ENCODE measurements at regions not wholly inside any gene's neighbourhood (a gene's known extent, or its start where the extent isn't known, plus 50 kb on each side); places are given as distances from the start of the nearest gene placed in this dataset.

GRCh38 chr6:19472850-19473249 lies 364.3 kb upstream of the ID4 start:
- no peaks in the 10 kb centered on the region for H4K20me1 ChIP-seq (ENCODE audit: insufficient read depth)
- H3K79me2 ChIP-seq (ENCODE audit: insufficient read depth, low read length), result no peaks in the 10 kb centered on the region
- intact Hi-C loops (cut with micrococcal nuclease), result loop anchor here (5.0 to 10.0 kb wide), 2 partner anchors 379 to 582 kb away; no protein-coding TSS in a partner anchor
- no peaks in the 10 kb centered on the region for H3K36me3 ChIP-seq (ENCODE audit: control insufficient read depth in 1 of 2, insufficient read depth in 2 of 2, low read length in 2 of 2)
- H3K4me2 ChIP-seq (ENCODE audit: low read length), result no peak overlapping the region
- POLR2A ChIA-PET, result interaction anchor here (0.6 kb wide), 1 partner anchor 16 kb away, joined by 4 read pairs; no protein-coding TSS in a partner anchor
- H3K27me3 ChIP-seq (ENCODE audit: insufficient read depth, low read length), result no peaks in the 10 kb centered on the region
- no peak overlapping the region for H3K9ac ChIP-seq (ENCODE audit: low read length)
- H3K27ac ChIP-seq (ENCODE audit: low read depth, low read length), result no peak overlapping the region
- DNase-seq (ENCODE audit: low read depth, low spot score) (no peak), ATAC-seq (peak; percentile 77; the same call in 1 of the 2 replicates)
- no TSS peak for BruUV-seq (replicated peaks)
- CTCF ChIA-PET, result no interaction called here
- H2AFZ ChIP-seq (ENCODE audit: low read depth, low read length, poor library complexity, severe bottlenecking), result peak overlapping the region; percentile 55
- peaks cover 7 to 9% of the 10 kb centered on the region in 2 experiments; a peak in 3 of 4 replicates for H3K4me1 ChIP-seq (ENCODE audit: control insufficient read depth in 1 of 2, insufficient read depth in 2 of 2, low read length in 2 of 2)
- RAD21 ChIA-PET (ENCODE audit: low non-redundant PET in 1 of 2, low total read pairs in 2 of 2, uncharacterized antibody in 2 of 2, unreplicated experiment in 2 of 2), result interaction anchor here in 1 of 2 experiments (0.6 kb wide), 1 partner anchor 56 kb away, joined by 3 read pairs; no protein-coding TSS in a partner anchor
- no peak overlapping the region for H3K4me3 ChIP-seq (replicated peaks in 1 of 2; ENCODE audit: low read depth in 1 of 2, low read length in 2 of 2)
- no peaks in the 10 kb centered on the region for H3K9me3 ChIP-seq (ENCODE audit: control insufficient read depth in 1 of 2, insufficient read depth in 1 of 2, low read depth in 1 of 2, low read length in 2 of 2)
- H3K9me2 ChIP-seq (ENCODE audit: insufficient read depth), result no peaks in the 10 kb centered on the region
- TF ChIP-seq JUND (IDR thresholded peaks at IDR 0.05), result no peak
- no peak for TF ChIP-seq SP1 (IDR thresholded peaks at IDR 0.05; ENCODE audit: low read depth)
- TF ChIP-seq RAD21 (IDR thresholded peaks at IDR 0.05; ENCODE audit: low read depth), result peak; percentile 62
- peak; percentile 38 to 85 (median 75); a peak in 5 of 6 replicates for TF ChIP-seq CTCF (IDR thresholded peaks at IDR 0.05 in 2 of 3, conservative IDR thresholded peaks at IDR 0.05 in 1 of 3; ENCODE audit: borderline replicate concordance in 1 of 3, insufficient read depth in 1 of 3, low read depth in 2 of 3, low read length in 2 of 3)
- no peak for TF ChIP-seq ELF1 (IDR thresholded peaks at IDR 0.05; ENCODE audit: borderline replicate concordance, low read depth)
- TF ChIP-seq EGR1 (IDR thresholded peaks at IDR 0.05; ENCODE audit: low read depth), result no peak
- TF ChIP-seq POLR2AphosphoS5 (IDR thresholded peaks at IDR 0.05; ENCODE audit: low read depth, low read length), result no peak

GRCh38 chr6:19477563-19477962 lies 359.6 kb upstream of the ID4 start:
- no peaks in the 10 kb centered on the region for H3K27me3 ChIP-seq (ENCODE audit: insufficient read depth, low read length)
- peaks cover under 1 to 10% of the 10 kb centered on the region in 2 experiments; a peak in 3 of 4 replicates for H3K4me1 ChIP-seq (ENCODE audit: control insufficient read depth in 1 of 2, insufficient read depth in 2 of 2, low read length in 2 of 2)
- H3K4me3 ChIP-seq (replicated peaks in 1 of 2; ENCODE audit: low read depth in 1 of 2, low read length in 2 of 2), result no peak overlapping the region
- no peak for ATAC-seq
- no peaks in the 10 kb centered on the region for H3K9me2 ChIP-seq (ENCODE audit: insufficient read depth)
- ChIA-PET RAD21 (ENCODE audit: low non-redundant PET in 1 of 2, low total read pairs in 2 of 2, uncharacterized antibody in 2 of 2, unreplicated experiment in 2 of 2) (no interaction called here), POLR2A (no interaction called here), CTCF (no interaction called here)
- no peak overlapping the region for H3K9ac ChIP-seq (ENCODE audit: low read length)
- H3K4me2 ChIP-seq (ENCODE audit: low read length), result no peak overlapping the region
- H3K27ac ChIP-seq (ENCODE audit: low read depth, low read length), result no peak overlapping the region
- no peaks in the 10 kb centered on the region for H3K79me2 ChIP-seq (ENCODE audit: insufficient read depth, low read length)
- H4K20me1 ChIP-seq (ENCODE audit: insufficient read depth), result no peaks in the 10 kb centered on the region
- no peak for DNase-seq (ENCODE audit: low read depth, low spot score)
- no TSS peak for BruUV-seq (replicated peaks)
- no peaks in the 10 kb centered on the region for H3K9me3 ChIP-seq (ENCODE audit: control insufficient read depth in 1 of 2, insufficient read depth in 1 of 2, low read depth in 1 of 2, low read length in 2 of 2)
- intact Hi-C loops (cut with micrococcal nuclease), result loop anchor here (10.0 kb wide), 1 partner anchor 577 kb away; no protein-coding TSS in a partner anchor
- no peaks in the 10 kb centered on the region for H3K36me3 ChIP-seq (ENCODE audit: control insufficient read depth in 1 of 2, insufficient read depth in 2 of 2, low read length in 2 of 2)
- H2AFZ ChIP-seq (ENCODE audit: low read depth, low read length, poor library complexity, severe bottlenecking), result no peak overlapping the region
- TF ChIP-seq EGR1 (IDR thresholded peaks at IDR 0.05; ENCODE audit: low read depth) (no peak), CEBPB (IDR thresholded peaks at IDR 0.05; ENCODE audit: low read depth) (no peak), ELF1 (IDR thresholded peaks at IDR 0.05; ENCODE audit: borderline replicate concordance, low read depth) (no peak), JUND (IDR thresholded peaks at IDR 0.05) (no peak), MAX (IDR thresholded peaks at IDR 0.05) (no peak), POLR2A (IDR thresholded peaks at IDR 0.05; ENCODE audit: borderline replicate concordance, extremely low read depth, insufficient read depth, insufficient read length) (no peak), REST (IDR thresholded peaks at IDR 0.05; ENCODE audit: low read depth) (no peak), POLR2AphosphoS5 (IDR thresholded peaks at IDR 0.05; ENCODE audit: low read depth, low read length) (no peak), ATF3 (IDR thresholded peaks at IDR 0.05) (no peak)
